Fibroblast of skin of abdomen (primary cell): ENCODE measurements at regions not wholly inside any gene's neighbourhood (a gene's known extent, or its start where the extent isn't known, plus 50 kb on each side); places are given as distances from the start of the nearest gene placed in this dataset.
"Not testable (repeated sequence)": the region's sequence is repeated elsewhere in the genome, so short reads cannot be mapped to it uniquely, and the experiment has no call there.

ENCODE experiments used
- DNase-seq: peaks from one replicate; pipeline ENCODE4 v3.0.0-alpha.2; 2013

DNA sequence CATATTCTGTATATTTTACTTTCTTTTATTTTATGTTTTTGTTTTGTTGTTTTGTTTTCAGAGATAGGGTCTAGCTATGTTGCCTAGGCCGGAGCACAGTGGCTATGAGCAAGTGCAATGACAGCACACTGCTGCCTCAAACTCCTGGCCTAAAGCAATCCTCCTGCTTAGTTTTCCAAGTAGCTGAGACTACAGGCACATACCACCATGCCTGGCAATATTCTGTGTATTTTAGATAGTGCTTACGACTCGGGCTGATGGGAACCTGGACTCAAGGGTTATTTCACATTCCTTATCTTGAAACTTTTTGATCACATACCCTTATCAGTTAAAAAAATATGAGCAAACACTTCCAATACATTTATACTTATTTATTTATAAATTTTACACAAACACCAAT lies 119.0 kb upstream of the STARD4 start:
- DNase-seq: no peak

- DNase-seq: no peak
These were observed 116.6 kb upstream of the STARD4 start for GRCh38 chr5:111628901-111629300.

DNA sequence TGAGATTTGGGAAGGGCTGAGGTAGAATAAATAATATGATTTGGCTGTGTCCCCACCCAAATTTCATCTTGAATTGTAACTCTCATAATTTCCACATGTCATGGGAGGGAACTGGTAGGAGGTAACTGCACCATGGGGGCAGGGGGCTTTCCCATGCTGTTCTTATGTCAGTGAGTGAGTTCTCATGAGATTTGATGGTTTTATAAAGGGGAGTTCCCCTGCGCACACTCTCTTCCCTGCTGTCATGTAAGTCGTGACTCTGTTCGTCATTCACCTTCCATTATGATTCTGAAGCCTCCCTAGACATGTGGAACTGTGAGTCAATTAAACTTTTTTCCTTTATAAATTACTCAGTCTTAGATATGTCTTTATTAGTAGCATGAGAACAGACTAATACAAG lies 115.5 kb upstream of the STARD4 start:
- no peak for DNase-seq

DNA sequence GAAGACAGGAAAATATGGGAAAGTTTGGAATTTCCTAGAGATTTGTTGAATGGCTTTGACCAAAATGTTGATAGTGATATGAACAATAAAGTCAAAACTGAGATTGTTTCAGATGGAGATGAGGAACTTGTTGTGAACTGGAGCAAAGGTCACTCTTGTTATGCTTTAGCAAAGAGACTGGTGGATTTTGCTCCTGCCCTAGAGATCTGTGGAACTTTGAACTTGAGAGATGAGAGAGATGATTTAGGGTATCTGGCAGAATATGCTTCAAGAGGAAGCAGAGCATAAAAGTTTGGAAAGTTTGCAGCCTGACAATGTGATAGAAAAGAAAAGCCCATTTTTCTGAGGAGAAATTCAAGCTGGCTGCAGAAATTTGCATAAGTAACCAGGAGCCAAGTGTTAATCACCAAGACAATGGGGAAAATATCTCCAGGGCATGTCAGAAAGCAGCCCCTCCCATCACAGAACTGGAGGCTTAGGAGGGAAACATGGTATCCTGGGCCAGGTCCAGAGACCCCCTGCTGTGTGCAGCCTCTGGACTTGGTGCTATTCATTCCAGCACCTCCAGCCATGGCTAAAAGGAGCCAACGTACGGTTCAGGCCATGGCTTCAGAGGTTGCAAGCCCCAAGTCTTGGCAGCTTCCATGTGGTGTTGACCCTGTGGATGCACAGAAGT lies 114.3 kb upstream of the STARD4 start:
- no peak for DNase-seq

GRCh38 chr5:111618623-111619271 lies 106.4 kb upstream of the STARD4 start:
- DNase-seq: peak; percentile 26

DNA sequence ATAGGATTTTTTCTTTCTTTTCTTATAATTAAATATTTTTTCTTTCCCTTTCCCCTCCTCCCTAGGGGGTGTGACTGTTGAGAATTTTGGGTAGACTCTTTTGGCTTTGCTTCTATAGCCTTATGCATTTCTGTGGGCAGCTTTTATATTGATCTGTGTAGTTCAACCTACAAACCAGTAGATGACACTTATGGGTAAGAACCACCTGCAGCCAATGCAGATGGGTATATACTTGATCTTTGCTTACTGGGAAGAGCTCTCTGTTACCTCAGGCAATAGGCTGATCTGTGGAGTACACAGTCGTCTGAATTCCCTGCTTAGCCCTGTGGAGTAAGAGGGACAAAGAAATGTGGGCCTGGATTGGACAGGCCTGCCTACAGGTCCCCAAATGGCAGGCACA lies 102.7 kb upstream of the STARD4 start:
- no peak for DNase-seq

- DNase-seq: not testable (repeated sequence)
These were observed 99.8 kb upstream of the STARD4 start for GRCh38 chr5:111612013-111612630.

GRCh38 chr5:111606194-111606593 lies 93.9 kb upstream of the STARD4 start:
- no peak for DNase-seq

DNA sequence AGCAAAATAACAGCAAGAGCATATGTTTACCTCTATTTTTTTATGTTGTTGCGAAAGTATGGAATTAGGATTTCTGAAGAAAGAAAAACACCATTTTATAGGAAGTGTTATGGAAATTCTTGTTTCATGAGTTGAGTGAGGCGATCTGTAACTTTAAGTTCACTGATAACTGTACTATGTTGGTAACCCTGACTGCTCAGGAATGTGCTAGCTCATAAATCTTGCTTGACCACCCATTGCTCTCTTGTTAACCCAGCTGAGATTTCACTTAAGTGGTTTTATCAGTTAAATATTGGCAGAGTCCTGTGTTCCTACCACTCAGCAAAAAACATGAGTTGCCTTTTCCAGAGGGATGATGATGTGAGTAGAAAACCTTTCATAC lies 91.1 kb upstream of the STARD4 start:
- DNase-seq: peak; percentile 63

DNA sequence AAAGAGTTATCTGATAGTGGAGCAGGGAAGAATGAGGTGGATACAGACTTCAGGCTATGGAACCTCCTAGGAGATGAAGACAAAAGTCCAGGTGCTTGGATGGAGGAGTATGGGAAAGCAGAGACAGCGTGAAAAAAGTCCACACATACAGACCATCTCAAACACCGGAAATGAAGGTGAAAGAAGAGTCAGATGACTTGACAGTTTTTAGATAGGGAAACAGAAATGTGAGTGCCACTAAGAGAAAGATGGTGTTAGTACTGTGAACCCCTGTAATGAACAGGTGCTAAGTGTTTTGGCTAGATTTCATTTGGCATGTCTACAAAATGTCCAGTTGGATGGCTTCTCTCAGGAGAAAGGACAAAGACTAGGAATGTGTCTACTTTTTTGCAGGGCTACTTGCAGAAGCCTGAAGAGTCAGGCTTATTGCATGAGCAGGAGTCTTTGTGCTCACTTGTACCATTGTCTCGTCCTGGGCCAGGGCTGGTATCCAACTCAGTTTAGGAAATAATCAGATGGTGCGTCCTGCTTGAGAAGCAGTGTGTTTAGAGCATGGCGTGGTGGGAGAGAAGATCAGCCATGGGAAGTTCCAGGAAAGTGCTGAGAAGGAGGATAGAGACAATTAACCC lies 90.6 kb upstream of the STARD4 start:
- no peak for DNase-seq

DNA sequence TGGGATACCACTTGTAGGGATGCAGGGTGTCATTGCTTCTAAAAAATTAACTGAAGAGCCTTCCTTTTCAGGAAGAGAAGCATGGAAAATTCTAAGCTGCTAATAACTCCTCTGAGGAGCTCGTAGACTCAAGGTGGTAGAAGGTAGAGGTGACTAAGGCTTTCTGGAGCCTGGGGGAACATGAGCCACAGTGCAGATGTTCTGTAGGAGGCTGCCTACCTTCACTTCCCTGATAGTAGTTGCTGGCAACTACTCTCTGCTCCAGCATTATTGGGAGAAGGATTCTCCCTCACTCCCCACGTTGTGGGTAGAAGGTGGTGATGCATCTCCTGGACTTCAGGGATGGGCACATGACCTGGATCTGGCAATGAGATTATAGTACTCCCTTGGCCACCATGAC lies 86.7 kb upstream of the STARD4 start:
- DNase-seq: no peak

- no peak for DNase-seq
These were observed 85.2 kb upstream of the STARD4 start for GRCh38 chr5:111597491-111597890.

DNA sequence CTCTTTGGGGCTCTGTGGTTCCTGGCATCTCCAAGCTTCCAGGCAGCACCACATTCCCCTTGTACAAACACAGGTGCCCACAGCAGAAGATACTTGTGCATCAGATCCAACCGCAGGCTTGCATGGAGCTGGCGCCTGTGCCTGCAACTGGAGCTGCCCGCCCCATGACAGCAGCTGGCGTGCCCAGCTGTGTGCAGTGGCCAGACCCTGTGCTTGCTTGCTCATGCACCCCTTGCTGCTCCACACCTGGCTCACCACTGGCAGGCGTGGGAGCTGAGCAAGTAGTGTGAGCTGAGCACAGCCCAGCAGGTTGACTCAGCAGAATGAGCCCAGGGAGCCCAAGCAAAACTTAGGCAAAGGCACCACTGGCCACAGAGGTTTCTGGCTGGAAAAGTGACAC lies 84.4 kb upstream of the STARD4 start:
- DNase-seq: no peak

- DNase-seq: no peak
These were observed 83.1 kb upstream of the STARD4 start for GRCh38 chr5:111595425-111595824.

- no peak for DNase-seq
These were observed 77.0 kb upstream of the STARD4 start for GRCh38 chr5:111589316-111589715.

DNA sequence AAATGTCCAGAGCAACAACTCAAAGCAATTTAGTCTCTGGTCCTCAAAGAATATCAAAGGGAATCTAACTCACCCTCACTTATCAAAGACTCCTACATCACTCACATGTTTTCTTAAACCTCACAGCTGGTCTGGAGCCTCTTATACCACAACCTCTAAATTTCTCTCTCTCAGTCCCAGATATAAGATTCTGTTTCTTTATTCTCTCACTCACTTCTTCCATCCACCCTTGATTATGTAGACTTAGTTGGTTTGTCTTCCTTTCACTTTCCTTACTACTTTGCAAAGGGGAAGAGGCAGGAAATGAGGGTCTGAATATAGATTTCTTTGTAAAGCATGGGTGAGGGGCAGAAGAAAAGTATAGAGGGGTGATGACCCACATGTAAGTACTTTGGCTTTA lies 75.4 kb upstream of the STARD4 start:
- DNase-seq: no peak

GRCh38 chr5:111585946-111586345 lies 73.6 kb upstream of the STARD4 start:
- no peak for DNase-seq

GRCh38 chr5:111585291-111585690 lies 73.0 kb upstream of the STARD4 start:
- no peak for DNase-seq

DNA sequence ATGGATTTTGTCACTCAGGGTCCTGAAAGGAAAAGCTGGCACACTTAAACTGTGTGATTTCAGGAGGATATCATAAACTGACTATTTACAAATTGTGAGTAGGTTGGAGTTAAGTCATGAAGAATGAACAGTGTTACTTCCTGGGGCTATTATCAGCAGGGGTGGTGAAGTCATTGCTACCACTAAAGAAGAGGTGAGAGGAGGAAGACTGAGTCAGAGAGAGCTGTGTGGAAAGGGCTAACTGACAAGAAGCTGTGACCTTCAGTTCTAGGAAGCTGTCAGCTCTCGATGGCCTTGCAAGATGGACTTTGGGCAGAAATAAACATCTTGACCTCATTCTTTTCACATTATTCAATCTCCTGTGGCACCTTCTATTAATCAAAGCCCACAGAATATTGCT lies 72.3 kb upstream of the STARD4 start:
- DNase-seq: peak; percentile 44

- DNase-seq: peak; percentile 84
These were observed 71.4 kb upstream of the STARD4 start for GRCh38 chr5:111583758-111584203.

GRCh38 chr5:111582993-111583601 lies 70.8 kb upstream of the STARD4 start:
- DNase-seq: peak; percentile 97

- no peak for DNase-seq
These were observed 70.1 kb upstream of the STARD4 start for GRCh38 chr5:111582451-111582850.

GRCh38 chr5:111580956-111581355 lies 68.6 kb upstream of the STARD4 start:
- DNase-seq: no peak
